Activated CD4-positive, alpha-beta T cell treated with anti-CD3 and anti-CD28 coated beads, Interleukin-2, Interleukin-4, amounts not matched to agents 100 ng/mL and 50 ng/mL, durations not matched to agents 16 hours and 8 hours (primary cell): ENCODE measurements at regions not wholly inside any gene's neighbourhood (a gene's known extent, or its start where the extent isn't known, plus 50 kb on each side); places are given as distances from the start of the nearest gene placed in this dataset.
"Not testable (repeated sequence)": the region's sequence is repeated elsewhere in the genome, so short reads cannot be mapped to it uniquely, and the experiment has no call there.

Experiments
- DNase-seq: peaks from one replicate; pipeline ENCODE4 v3.0.0-alpha.2; 2020; ENCODE audit warnings: low spot score

DNA sequence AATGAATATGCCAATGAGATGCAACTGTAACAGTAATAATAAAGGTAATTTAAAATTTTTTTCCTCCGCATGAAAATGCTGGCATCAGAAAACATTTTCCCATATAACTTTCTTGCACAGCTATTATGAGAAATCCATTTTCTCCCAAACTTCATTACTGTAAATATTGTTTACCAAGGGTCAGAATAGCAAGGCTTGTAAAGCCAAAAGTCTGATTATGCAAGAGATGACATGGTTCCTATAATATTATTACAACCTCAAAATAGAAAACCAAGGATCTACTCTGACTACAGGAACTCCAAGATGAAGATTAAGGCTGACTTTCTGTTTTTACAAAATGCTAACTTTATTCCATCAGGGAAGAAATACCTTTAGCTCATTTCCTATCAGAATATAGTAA, 162.7 kb upstream of the CDK1 start:
- no peak for DNase-seq

DNA sequence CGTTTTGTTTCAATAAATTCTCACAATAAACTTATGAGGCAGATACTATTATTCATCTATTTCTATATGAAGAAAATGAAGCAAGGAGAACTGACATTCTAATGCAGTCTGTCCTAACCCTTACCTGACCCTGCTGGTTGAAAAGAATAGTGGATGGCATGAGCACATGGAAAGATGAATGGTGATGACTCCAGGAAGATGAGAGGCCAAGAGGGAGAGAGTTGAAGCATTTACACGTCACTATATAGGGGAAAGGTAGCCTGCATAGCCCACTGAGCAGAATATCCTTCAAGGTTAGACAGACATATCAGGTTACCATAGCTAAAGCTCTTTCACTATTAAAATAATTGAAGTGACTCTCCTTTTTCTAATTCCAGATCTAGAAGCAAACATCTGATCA, 163.9 kb upstream of the CDK1 start:
- no peak for DNase-seq

DNA sequence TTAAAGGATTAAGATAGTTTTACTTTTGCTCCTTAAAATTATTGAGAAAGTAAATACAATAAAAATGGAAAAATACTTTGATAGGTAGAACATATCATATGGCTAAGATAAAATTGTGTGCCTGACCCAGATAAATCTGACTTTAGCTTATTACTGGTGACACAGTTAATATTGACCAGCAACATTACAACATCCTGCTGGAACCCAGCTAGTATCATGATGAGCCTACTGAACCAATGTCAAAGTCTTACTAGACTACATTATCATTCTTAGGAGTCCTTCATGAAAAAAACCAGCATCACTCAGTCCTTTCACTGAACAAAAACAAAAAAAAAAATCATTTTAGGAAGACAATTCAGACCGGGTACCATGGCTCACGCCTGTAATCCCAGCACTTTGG, 164.8 kb upstream of the CDK1 start:
- DNase-seq, result no peak

DNA sequence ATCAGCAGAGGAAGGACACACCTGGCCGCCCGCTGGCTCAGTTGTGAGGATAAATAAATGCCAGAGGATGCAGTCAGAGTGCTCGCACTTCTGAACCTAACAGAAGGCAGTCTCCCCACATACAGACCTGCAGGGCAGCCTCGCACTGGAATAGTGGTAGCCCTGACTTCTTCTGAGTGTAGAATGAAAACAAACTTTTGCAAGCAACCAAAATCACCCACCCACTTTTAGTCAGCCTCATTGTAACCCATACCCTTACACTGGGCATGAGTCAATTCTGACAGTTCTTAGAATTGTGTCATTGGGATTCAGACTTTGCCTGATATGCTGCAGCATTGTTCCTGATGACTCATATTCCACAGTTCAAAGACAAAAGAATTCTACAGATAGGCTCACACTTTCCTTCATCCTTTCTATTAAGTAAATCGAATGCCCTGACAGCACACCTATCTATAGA, 167.0 kb upstream of the CDK1 start:
- DNase-seq, result peak; percentile 76

DNA sequence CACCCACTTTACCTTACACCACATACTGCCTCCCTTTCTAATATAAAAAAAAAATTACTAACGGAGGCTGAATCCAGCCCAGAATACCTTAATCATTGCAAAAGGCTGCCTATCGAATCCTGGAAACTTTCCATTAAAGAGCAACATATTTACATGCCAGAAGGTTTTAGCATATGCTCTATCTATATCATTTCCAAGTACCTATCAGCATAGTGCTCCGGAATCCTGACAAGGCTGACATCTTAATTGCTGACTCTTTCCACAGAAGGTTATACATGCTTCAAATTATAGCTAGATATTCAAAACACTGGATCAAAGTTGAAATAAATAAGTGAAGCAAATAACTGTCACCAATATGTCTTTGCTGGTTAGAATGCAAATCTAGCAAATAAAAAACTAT, 170.9 kb upstream of the CDK1 start:
- no peak for DNase-seq

DNA sequence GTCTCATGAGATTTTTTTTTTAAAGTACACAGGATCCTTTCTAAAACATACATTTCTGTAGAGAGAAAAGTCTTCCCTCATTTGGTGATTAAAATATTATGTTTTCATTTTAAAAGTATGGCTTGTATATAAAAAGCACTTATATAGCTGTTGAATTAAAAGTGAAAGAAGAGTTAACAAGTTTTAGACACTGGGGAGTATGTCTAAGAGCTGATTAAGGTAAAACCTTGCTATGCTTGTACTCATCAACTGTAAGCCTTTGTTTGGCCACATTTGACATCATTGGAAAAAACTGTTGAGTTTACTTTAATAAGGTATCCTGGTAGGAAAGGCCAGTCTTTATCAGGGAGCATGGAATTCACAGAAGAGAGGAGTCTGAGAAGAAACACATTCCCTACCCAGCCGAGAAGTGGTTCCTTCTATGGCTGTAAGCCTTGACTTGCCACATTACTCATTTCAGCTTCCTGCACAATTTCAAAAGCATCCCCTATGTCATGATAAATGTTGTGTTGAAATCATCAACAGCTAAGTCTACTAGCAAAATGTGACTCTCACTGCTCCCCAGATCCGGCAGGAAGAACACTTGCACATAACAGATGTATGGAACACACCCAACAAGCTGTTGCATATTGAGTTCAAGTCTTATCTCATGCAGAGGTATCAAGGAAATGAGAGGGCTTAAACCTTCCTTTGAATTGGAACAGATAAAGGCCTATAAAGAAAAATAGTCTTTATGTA, 171.8 kb upstream of the CDK1 start:
- DNase-seq, result peak; percentile 45

DNA sequence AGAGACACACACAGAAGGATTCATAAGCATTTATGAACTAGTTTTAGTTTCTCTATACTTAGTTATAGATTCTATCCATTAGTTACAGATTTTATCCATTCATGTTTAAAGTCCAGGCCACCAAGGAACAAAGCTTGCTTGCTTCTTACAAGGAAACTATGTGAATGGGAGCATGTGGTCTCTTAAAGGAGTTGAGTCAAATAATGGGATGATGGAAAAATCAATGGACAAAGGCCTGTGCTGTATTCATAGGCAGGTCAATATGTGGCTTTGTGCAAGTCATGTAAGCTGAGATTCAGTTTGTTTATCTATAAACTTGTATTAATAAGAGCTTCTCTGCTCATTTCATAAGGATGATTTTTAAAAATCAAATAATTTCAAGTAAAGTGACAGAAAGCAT, 172.8 kb upstream of the CDK1 start:
- DNase-seq, result no peak

DNA sequence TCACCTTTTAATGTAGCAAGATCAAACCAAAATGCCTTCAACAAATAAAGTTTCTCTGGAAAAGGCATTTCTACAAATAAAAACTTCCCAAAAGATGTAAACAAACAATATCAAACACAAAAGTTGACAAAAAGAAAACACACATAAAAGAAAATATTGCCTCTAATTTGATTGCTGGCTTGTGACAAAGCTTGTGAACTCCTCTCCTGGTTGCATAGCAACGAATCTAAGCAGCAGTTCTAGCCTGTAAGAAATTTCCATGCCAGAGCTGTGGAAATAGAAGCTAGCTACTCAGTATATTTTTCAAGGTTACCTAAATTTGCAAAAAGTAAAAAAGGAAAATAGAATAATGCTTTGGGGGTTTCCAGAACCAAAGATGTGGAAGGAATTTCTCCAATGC, 173.9 kb upstream of the CDK1 start:
- DNase-seq, result no peak

DNA sequence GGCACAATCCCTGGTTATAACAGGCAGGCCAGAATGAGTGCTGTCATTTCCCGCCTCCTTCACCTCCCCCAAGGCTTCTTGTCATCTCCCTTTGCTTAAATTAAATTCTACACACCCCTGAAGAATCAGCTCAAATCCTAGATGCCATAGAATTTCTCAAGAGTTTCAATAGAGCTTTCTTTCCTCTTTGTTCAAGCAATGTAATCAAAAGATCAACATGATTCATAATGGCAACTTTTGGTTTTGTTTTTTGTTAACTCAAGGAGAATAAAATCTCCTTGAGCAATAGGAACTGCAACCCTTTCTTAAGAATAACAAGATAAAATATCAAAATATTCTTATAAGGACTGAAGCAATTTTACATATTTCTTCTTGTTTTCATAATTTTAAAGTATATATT, 180.8 kb upstream of the CDK1 start:
- no peak for DNase-seq

DNA sequence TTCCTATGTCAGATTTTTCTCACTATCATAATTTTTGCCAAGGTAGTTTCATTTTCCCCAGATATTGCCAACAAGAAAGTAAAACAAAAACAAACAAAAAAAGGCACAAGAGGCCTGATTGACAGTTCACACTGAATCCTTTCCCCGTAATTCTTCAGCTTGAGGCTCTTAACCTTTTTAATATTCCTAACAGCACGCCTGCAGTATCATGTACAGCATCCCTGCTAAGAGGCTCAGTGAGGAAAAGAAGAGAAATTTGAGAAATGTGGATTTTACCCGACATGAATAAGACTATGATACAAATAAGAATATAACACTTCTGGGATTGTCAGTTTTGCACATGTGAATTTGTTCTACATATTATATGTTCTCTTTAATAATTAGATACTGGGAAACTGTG, 182.4 kb upstream of the CDK1 start:
- no peak for DNase-seq

DNA sequence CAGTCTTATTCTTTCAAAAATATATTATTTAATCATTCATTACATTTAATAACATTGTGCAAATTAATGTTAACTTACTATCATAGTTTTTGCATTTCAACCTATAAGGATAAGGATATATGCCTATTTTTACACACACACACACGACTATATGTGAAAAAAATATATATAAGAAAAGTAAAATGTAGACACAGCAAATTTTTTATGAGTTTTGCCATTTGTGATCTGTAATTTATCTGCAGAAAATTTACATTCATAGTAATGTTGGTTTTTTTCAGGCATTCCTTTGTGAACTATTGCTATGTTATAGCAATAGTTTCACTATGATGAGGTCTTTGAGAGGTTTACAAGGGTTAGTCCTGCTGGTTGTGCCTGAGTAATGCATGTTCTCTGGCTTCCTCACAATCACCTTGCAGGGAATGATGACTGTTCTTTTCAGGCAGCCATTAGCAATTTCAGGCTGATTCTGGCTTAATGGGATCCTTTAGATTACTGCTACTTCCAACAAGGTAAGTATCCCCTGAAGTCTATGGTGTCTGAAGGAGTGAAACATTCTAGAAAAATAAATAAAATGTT, 183.7 kb upstream of the CDK1 start:
- DNase-seq, result peak; percentile 51

DNA sequence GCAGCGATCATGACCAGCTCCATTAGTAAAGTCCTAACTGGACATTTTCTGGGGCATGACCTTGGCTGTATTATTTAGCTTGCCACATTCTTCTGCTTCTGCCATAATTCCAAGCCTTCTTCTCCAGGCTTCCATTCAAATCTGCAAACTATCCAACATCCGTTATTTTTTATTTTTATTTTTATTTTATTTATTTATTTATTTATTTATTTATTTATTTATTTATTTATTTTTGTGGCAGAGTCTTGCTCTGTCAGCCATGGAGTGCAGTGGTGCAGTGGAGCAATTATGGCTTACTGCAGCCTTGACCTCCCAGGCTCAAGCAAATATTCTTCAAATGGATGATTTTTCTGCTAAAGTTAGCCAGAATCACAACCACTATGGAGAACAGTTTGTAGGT, 187.2 kb upstream of the CDK1 start:
- DNase-seq, result no peak

DNA sequence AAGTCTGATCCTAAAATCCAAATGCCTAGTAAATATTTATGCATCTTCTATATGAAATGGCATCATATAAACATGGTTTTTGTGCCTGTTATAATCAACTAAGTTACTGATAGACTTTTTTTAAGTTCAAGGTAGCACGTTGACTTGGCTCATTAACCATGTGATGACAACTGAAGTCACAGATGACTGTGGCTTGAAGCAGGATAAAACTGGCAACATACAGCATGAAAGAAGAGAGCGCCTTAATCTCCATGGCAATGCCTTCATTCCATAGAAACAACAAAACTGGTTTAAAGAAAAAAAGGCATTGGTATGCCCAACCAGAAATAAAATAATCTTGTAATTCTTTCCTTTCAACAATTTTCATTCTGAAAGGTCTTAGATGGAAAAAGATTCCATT, 188.9 kb upstream of the CDK1 start:
- DNase-seq, result no peak

DNA sequence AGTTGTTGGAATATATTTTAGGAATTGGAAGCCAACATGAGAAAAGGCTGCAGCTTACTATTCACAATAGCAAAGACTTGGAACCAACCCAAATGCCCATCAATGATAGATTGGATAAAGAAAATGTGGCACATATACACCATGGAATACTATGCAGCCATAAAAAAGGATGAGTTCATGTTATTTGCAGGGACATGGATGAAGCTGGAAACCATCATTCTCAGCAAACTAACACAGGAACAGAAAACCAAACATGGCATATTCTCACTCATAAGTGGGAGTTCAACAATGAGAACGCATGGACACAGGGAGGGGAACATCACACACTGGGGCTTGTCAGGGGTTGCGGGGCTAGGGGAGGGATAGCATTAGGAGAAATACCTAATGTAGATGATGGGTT, 192.1 kb upstream of the ANK3 start:
- not testable (repeated sequence) for DNase-seq

DNA sequence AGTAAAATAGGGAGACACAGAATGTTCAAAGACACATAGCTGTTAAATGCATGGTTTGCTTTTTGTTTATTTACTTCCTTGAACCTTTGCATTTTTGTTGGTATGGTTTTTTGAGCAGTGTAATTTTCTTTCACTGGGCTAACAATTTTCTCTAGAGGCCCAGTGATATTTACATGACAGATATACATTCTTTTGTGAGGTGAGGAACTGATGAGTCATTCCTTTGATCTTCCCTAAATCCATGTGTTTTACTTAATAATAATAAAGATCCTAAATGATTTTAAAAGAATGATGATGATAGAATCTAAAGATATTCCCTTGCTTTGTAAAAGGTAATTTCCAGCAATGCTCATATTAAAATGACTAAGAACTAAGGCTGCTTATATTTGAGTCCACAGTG, 188.5 kb upstream of the ANK3 start:
- no peak for DNase-seq

DNA sequence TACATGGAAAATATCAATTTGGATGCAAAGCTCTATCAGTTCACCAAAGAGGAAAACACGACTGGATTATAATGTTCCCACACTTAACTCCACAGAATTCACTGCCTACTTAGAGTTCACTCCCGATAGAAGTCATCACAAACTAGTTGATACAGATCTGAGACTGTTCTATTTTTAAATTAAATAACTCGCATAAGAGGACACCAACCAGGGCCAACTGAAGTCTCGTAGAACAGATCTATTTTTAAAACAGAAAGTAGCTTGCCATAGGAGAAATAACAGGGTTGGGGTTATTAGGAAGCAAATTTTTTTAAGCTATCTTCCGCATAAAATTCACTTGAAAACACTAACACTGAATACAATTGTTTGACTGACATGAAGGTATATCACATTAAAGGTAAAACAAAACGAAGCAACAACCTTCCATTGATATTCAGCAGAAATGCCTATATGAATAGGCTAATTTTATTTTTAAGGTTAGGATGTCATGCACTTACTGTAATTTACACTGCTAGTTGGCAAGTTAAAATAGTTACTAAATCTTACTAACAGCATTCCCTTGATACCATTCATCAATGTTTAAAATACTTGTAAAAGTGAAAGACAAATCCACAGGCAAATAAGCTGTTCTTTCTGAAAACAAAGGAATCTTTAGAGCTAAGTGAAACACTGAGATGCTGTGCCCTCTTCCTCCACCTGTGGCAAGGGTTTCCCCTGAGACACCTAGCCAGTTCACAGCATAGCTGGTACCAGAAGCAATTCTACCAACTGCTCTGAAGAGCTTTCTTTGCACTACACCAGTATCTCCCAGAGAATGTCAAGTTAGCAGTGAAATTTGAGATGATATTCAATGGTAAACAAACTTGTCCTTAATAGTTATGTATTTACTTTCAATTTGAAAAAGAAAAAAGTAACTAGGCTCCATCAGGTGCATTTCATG, 186.7 kb upstream of the ANK3 start:
- DNase-seq, result no peak

DNA sequence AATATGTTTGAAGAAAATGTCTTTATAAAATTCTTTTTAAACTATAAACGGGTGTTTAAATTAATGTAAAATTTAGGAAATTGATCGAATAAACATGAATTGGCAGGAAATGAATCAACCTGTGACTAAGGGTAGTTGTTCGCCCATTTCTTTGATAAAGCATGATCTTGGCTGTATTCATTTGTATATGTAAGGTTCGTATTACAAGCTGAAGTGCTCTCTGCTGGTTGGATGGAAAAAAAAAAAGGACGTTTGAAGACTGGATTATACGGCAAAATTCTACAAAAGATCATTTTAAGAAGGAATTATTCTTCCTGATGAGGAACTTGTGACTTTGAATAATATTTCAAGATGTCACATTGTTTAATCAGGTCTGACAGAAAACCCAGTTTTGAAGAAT, 185.4 kb upstream of the ANK3 start:
- no peak for DNase-seq

DNA sequence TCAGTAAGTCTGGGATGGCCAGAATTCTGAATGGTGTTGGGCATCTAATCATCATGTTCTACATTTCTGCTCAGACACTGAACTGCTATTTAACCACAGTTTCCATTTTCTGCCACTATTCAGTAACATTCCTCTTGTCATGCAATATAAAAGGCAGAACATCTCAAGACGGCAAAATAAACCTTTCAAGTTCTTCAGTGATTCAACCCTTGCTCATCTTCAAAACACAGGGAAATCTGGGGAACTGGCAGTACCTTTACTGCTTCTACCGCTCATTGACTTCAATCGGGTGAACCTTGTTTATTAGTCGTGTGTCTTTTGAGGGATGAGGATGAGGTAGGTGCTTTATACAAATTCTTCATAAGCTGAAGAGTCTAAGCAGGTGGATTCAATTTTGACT, 184.7 kb upstream of the ANK3 start:
- DNase-seq, result no peak

DNA sequence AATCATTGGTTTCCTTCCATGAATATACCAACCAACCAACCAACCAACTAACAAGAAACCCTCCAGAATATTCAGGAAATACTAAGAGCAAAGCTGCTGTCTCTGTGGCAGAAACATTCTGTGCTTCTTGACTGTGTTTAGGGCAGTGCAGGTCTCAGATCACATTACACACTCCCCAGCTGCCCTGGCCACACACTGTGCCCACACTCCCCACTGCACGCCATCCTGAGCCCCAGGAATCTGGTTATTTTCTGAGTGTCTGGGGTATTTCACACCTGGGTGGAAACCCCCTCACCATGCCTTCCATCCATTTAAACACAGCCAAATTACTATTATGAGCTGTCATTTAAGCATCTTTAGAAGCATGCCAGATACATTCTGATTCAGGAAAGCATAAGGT, 183.7 kb upstream of the ANK3 start:
- peak; percentile 84 for DNase-seq

DNA sequence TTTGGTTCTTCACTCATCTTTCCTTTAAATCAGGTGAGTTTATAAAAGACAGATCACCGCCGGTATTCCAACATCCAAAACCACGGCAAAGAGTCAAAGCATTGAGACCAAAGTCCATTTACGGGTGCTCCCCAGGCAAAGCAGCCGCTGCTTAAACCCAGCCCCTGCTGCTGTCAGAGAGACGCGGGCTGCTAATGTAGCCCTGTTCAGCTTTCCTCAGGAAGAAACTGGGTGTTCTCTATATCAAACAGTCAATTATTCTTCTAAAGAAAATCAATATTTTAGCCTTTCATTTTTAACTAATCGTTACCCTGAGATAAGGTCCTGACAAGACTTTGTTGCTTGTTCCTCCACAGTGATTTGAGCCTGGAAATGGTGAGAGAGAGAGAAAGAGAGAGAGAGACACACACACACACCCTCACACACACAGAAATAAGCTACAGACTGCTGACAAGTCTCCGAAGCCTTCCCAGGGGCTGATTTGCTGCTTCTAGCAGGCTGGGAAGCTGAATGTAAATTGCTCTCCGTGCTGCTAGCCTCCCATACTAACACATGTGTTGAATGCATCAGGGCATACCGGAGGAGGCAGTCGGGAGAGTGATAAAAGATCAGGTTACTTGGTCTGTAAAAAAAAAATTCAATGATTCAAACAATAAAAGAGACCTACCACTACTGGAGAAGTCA, 183.0 kb upstream of the ANK3 start:
- DNase-seq, result peak; percentile 62

DNA sequence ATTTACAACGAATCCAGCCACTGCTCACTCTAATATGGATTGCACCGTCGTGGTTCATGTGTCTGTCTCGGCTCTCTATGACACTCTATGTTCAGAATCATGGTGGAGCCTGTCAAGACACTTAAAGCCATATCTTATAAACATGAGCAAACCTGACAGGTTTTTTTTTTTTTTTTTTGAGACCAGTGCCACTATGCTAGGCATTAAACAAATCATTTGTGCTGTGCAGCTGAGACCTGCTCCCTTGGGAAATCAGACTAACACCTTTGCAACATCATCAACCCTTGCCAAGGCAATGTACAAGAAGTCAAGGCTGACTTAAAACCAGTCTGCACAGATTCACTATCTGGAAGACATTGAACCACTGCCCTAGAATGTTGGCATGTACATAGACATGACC, 181.2 kb upstream of the ANK3 start:
- no peak for DNase-seq

DNA sequence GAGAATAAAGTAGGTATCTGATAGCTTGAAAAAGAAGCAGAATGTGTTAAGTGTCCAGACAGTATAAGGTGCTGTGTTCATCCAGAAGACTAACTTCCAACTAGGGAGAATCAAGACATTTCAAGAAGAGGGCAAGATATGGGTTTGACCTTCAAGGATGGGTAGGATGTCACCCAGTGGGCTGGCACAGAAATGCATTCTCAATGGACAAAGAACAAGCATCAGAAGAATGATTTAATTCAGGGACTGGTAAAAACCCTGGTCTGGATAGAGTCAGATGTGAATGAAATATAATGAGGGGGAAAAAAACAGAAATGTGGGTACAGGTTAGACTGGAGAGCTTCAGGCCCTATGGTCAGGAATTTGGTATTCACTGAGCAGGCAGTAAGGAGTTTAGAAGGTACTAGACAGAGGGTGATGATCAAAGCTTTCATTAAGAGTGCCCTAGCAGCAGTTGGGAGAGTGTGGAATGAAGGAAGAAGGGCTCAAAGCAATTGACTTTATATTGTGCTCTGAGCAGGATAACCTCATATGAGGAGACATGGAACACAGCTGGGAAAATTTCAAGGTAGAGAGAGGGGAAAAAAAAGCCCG, 180.7 kb upstream of the ANK3 start:
- DNase-seq, result peak; percentile 46
